Epithelial cell of esophagus (primary cell): ENCODE measurements at regions not wholly inside any gene's neighbourhood (a gene's known extent, or its start where the extent isn't known, plus 50 kb on each side); places are given as distances from the start of the nearest gene placed in this dataset.

ENCODE experiments used
- DNase-seq: peaks from one replicate; pipeline ENCODE4 v3.0.0; 2010; ENCODE audit warnings: low read depth
- H3K4me3 ChIP-seq: 2 replicates; pipeline ENCODE4 v1.5.1; 2011; ENCODE audit warnings: mild to moderate bottlenecking, low read length, control low read depth
- CTCF ChIP-seq: IDR thresholded peaks from 2 replicates; pipeline ENCODE4 v1.5.1; 2011; ENCODE audit warnings: low read depth, mild to moderate bottlenecking, low read length, control low read depth, inconsistent platforms; ENCODE audit not compliant: insufficient read depth; ENCODE audit errors: missing control alignments

GRCh38 chr9:78574354-78575045, 277.6 kb downstream of the PSAT1 start:
- peak; percentile 20 for DNase-seq
- TF ChIP-seq CTCF: no peak
- H3K4me3 ChIP-seq: no peak overlapping the region

- DNase-seq: no peak
- TF ChIP-seq CTCF: no peak
- no peak overlapping the region for H3K4me3 ChIP-seq
Observed at GRCh38 chr9:78575081-78575480, 278.2 kb downstream of the PSAT1 start.

- no peak overlapping the region for H3K4me3 ChIP-seq
- no peak for TF ChIP-seq CTCF
- no peak for DNase-seq
Observed at GRCh38 chr9:78575771-78576170, 278.8 kb downstream of the PSAT1 start.

- no peak for DNase-seq
- H3K4me3 ChIP-seq: no peak overlapping the region
- TF ChIP-seq CTCF: no peak
Observed at GRCh38 chr9:78577156-78577906, 280.4 kb downstream of the PSAT1 start.

- H3K4me3 ChIP-seq: no peak overlapping the region
- no peak for DNase-seq
- TF ChIP-seq CTCF: no peak
Observed at GRCh38 chr9:78578072-78578471, 281.1 kb downstream of the PSAT1 start.

- DNase-seq: no peak
- H3K4me3 ChIP-seq: no peak overlapping the region
- no peak for TF ChIP-seq CTCF
Observed at GRCh38 chr9:78582821-78583220, 285.9 kb downstream of the PSAT1 start.
